DMS 273 (cell line): ENCODE measurements at regions not wholly inside any gene's neighbourhood (a gene's known extent, or its start where the extent isn't known, plus 50 kb on each side); places are given as distances from the start of the nearest gene placed in this dataset.
"Not testable (repeated sequence)": the region's sequence is repeated elsewhere in the genome, so short reads cannot be mapped to it uniquely, and the experiment has no call there.

Experiments used
- DNase-seq: peaks from one replicate; lab custom pipeline; 2025; ENCODE audit not compliant: unreplicated experiment; lab: John Stamatoyannopoulos, UW

DNA sequence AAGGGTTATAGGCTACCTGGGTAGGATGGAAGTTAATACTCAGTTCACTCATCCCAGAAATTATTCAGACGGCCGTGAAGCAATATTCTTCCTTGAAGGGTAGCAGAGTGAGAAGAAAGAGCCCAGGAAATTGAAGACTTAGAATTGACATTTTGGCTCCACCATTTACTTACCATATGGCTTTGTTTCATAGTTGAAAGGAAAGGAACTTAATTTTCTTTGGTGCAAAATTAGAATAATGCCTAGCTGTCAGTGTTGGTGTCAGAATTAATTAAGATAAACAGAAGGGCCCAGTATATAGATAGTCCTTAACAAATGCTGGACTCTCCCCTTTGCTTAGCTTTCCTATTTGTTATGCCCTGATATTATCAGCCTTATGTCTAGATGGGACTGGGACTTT lies 263.2 kb downstream of the KCNJ3 start:
- DNase-seq = no peak

DNA sequence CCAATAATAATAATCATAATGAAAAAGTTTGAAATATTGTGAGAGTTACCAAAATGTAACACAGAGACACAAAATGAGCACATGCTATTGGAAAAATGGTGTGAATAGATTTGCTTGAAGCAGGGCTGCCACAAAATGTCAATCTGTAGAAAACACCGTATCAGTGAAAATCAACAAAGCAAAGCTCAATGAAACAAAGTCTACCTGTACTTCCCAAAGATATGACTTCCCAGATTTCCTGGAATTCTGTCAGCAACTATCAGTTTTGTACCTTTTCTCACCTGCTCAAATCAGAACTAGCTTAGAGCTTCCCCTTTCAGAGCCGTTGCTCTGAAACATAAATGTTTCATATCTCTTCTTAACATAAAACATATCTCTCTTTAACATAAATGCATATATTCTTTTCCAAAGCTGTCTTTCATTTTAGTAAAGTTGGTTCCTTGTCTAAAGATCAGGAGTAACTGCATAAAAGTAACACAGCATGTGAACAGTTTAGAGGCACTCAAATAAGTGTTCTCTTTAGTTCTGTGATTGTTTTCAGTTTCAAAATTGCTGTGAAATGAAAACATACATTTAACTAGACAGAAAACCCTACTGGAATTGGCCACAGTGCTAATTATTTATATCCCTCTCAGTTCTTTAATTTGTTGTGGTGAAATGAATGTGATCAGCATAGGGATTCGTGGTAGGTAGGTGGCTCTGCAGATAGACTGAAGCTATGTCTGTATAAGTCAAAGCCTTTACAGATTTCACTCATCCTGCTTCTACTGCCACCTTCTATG lies 262.5 kb downstream of the KCNJ3 start:
- no peak for DNase-seq

DNA sequence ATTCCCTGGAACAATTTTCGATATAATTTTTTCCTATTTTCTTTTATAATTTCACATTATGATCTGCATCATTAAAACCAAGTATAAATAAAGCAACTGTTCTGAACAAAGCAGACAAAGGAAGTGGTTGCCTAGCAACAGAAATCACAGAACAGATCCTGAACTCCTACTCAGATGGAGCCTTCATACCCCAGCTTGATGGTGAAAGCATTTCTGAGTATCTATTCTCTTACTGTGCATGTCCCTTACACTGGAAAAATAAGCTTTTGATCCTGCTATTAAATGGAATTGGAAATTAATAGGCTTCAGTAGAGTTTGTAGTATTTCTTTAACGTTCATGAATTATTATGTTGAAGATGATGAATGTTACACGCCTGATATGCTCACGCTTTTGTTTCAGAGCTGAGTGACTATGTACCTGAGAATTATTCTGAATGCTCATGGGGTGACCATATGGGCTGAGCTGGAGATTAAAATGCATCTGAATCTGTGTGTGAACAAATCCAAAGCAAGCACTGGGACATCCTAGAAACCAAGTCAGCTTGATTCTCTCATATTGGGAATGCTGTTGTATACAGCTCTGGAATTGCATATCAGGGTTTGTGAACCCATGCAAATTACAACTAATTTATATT lies 254.0 kb downstream of the KCNJ3 start:
- peak; percentile 72 for DNase-seq

DNA sequence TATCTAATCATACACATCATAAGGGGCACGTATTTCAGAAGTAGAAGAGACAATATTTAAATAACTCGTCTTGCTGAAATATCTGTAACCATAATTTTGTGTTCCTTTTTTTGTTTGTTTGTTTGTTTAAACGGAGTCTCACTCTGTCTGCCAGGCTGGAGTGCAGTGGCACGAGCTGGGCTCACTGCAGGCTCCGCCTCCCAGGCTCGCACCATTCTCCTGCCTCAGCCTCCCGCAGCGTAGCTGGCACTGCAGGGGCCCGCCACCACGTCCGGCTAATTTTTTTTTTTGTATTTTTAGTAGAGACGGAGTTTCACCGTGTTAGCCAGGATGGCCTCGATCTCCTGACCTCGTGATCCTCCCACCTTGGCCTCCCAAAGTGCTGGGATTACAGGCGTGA lies 248.9 kb downstream of the KCNJ3 start:
- not testable (repeated sequence) for DNase-seq

DNA sequence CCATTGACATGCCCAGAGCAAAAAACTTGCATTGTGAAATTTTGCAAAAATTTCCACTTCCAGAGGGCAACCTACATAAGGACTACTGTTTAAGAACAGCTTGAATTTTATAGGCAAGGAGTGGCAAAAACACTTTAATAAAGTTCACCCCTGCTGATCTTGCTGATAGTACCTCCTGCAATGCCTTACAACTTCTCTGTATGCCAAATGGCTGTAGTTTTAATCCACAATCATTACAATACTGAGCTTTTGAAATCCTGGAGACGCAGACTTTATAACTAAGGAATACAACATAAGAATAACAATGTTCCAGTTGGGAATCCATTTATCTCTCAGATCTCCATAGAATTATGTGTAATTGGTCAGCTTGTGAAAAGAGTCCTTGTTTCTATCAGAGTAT lies 247.5 kb downstream of the KCNJ3 start:
- DNase-seq = peak; percentile 63

DNA sequence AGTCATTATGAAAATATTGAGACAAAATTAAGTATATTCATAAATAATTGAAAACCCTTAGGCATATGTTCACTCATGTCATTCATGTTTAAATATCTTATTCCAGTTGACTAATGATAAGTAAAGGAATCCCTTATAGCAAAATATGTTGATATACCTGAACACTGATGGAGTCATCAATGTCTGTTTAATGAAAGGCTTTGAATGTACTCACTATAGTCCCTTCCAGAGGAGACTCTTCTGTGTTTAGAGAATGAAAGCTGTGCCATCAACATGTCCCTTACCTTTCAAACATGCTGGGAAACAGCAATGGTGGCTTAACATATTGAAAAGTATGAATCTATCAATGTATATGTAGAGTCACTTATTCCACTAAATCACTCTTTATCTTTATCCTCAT lies 242.9 kb downstream of the KCNJ3 start:
- no peak for DNase-seq

DNA sequence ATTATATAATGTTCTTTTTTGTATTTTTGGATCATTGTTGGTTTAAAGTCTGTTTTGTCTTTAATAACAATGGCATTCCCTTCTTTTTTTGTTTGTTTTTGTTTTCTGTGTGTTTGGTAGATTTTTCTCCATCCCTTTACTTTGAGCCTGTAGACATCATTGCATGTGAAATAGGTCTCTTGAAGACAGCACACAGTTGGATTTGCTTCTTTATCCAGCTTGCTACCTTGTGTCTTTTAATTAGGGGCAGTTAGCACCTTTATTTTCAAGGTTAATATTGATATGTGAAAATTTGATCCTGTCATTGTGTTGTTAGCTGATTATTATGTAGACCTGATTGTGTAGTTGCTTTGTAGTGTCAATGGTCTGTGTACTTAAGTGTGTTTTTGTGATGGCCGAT lies 235.7 kb downstream of the KCNJ3 start:
- DNase-seq = no peak

DNA sequence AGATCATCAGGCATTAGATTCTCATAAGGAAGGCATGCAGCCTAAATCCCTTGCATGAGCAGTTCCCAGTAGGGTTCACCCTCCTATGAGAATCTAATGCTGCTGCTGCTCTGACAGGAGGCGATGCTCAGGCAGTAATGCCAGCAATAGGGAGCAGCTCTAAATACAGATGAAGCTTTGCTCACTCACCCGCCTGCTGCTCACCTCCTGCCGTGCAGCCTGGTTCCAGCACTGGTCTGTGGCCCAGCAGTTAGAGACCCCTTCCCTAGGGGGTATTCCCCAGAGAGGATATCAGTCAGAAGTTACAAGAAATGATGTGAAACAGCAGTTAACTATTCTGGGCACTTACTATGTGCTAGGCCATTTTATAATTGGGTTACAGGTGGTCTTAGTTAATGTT lies 226.0 kb downstream of the KCNJ3 start:
- no peak for DNase-seq

DNA sequence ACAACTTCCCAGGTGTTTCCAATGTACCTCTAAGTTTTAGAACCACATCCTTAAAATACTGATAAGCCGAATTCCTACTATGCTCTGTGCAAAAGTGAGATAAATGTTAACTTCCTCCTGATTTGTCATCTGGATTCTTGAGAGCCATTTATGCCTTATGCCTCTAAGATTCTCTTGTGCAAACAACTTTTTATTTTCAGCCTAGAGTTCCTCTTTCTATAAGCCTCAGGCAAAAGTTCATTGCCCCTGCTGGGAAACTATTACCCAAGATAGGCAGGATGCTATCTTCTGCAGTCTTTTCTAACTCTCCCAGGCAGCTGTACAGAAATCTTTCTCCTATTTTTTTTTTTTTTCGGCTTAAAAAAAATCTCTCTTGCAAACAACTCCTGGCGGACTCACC lies 216.1 kb downstream of the KCNJ3 start:
- no peak for DNase-seq

DNA sequence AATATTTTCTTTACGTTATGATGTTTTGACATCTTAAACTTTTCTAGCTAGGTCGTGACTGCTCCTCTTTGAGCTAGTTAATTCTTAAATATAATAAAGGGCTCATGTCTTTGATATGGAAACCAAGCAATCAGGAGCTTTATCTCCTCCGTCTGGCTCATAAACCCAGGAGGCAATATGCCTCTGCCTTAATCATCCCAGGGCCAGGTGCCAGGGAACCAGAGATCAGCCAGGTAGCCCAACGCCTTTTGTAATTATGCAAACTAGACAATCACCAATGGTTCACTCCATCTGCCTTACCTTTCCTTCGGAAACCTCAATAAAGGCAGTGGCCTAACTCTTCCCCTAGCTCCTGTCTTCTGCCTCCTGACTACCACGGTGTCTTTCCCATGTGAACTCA lies 213.7 kb downstream of the KCNJ3 start:
- DNase-seq = peak; percentile 77

DNA sequence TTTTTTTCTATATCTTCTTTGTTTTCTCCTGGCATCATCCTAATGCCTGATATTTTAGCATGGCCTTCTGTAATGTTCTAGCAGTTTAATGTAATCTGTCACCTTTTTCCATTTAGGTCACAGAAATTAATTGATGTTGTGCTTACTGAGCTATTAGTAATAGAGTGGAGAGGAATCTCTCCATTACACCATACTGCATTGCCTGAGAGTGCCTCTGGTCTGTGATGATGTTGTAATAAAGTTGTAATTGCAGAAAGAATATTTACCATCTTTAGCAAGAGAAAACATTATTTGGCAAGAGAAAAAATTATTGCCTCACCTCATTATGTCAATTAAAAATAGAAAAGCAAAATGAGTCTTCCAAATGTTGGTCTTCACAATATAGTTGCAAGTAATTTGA lies 213.2 kb downstream of the KCNJ3 start:
- DNase-seq = peak; percentile 29

DNA sequence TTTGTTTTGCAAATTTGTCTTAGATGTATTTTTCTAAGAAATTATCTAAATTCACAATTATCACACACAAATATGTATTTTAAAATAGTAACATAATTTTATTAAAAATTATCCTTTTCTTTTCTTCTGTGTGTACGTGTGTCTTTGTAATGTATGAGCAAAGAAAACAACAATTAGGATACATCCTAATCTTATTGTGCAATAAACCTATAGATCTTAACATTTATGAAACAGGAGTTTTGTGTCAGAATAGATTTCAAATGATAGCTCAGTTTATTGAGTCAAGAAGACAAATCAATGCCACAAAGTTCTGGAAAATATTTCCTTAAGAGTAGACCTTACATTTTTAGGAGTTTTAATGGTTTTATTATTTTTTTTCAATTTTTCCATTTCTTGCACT lies 212.2 kb downstream of the KCNJ3 start:
- DNase-seq = no peak

DNA sequence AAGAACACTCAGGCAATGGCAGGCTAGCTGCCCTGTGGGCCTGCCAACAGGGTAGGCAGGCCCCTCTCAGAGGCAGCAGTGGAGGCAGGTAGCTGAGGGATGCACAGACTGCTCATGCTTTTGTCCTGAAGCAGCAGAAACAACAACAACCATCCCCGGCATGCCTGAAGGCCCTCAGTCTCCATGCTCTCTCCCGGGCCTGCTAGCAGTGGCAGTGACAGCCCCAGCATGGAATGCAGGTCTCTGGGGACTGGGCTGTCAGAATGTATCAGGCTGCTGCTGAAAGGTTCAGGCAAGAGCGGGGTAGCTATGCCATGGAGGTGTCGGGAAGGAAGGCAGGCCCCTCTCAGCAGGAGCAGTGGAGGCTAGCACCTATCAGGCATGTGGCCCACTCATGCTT lies 209.8 kb downstream of the KCNJ3 start:
- DNase-seq = no peak
